Hepatocyte (in vitro differentiated cells): ENCODE measurements at regions not wholly inside any gene's neighbourhood (a gene's known extent, or its start where the extent isn't known, plus 50 kb on each side); places are given as distances from the start of the nearest gene placed in this dataset.
"Not testable (repeated sequence)": the region's sequence is repeated elsewhere in the genome, so short reads cannot be mapped to it uniquely, and the experiment has no call there.

Source experiments
- DNase-seq: peaks from one replicate; pipeline ENCODE4 v3.0.0-alpha.2; 2016; ENCODE audit warnings: low spot score
- H2AFZ ChIP-seq: fragments of 200-600 bp; sonication (generic); 2 replicates; pipeline ENCODE4 v1.6.0; 2016; ENCODE audit warnings: antibody characterized with exemption, mild to moderate bottlenecking
- H3K27ac ChIP-seq: fragments of 200-600 bp; sonication (generic); 2 replicates; pipeline ENCODE4 v1.5.1; 2016; ENCODE audit warnings: mild to moderate bottlenecking
- H3K27me3 ChIP-seq: fragments of 200-600 bp; sonication (generic); 2 replicates; pipeline ENCODE4 v1.6.1; 2016
- H3K36me3 ChIP-seq: fragments of 200-600 bp; sonication (generic); replicated peaks from 2 replicates; pipeline ENCODE4 v1.5.1; 2016; ENCODE audit warnings: low read depth; ENCODE audit not compliant: insufficient read depth
- H3K4me1 ChIP-seq: fragments of 200-600 bp; sonication (generic); 2 replicates; pipeline ENCODE4 v1.5.1; 2016; ENCODE audit warnings: mild to moderate bottlenecking, moderate library complexity; ENCODE audit not compliant: insufficient read depth
- H3K4me2 ChIP-seq: fragments of 200-600 bp; sonication (generic); 2 replicates; pipeline ENCODE4 v1.6.0; 2016
- H3K4me3 ChIP-seq: fragments of 200-600 bp; sonication (generic); 2 replicates; pipeline ENCODE4 v1.5.1; 2016; ENCODE audit warnings: mild to moderate bottlenecking
- H3K79me2 ChIP-seq: fragments of 200-600 bp; sonication (generic); 2 replicates; pipeline ENCODE4 v1.6.0; 2017; ENCODE audit warnings: mild to moderate bottlenecking
- H3K9me2 ChIP-seq: fragments of 200-600 bp; sonication (generic); replicated peaks from 2 replicates; pipeline ENCODE4 v1.6.0; 2017; ENCODE audit warnings: mild to moderate bottlenecking; ENCODE audit not compliant: insufficient read depth
- H3K9me3 ChIP-seq: fragments of 200-600 bp; sonication (generic); 2 replicates; pipeline ENCODE4 v1.5.1; 2016; ENCODE audit warnings: low read depth, mild to moderate bottlenecking
- H4K20me1 ChIP-seq: fragments of 200-600 bp; sonication (generic); 2 replicates; pipeline ENCODE4 v1.6.0; 2016; ENCODE audit warnings: mild to moderate bottlenecking; ENCODE audit not compliant: insufficient read depth, poor library complexity, severe bottlenecking
- EZH2 ChIP-seq: fragments of 200-600 bp; sonication (generic); IDR thresholded peaks from 2 replicates; pipeline ENCODE4 v1.6.1; 2016; ENCODE audit warnings: antibody characterized with exemption, mild to moderate bottlenecking, borderline replicate concordance
- EZH2phosphoT487 ChIP-seq: fragments of 200-600 bp; sonication (generic); IDR thresholded peaks from one replicate; pipeline ENCODE4 v1.6.1; 2018; ENCODE audit warnings: antibody characterized with exemption, mild to moderate bottlenecking, low read depth, moderate library complexity; ENCODE audit not compliant: unreplicated experiment, severe bottlenecking
- WGBS: methylation state at CpG from one replicate; pipeline ENCODE4 v1.1.6; 2016; ENCODE audit warnings: low lambda C conversion rate; ENCODE audit errors: missing lambda C conversion rate; 5-methylcytosine and 5-hydroxymethylcytosine counted together
- TF ChIP-seq, protein P1 (sequence below): fragments of 200-600 bp; sonication (generic); IDR thresholded peaks from 2 replicates; pipeline ENCODE4 v1.5.1; 2016; ENCODE audit warnings: antibody characterized with exemption, mild to moderate bottlenecking; ENCODE audit not compliant: poor library complexity

DNA sequence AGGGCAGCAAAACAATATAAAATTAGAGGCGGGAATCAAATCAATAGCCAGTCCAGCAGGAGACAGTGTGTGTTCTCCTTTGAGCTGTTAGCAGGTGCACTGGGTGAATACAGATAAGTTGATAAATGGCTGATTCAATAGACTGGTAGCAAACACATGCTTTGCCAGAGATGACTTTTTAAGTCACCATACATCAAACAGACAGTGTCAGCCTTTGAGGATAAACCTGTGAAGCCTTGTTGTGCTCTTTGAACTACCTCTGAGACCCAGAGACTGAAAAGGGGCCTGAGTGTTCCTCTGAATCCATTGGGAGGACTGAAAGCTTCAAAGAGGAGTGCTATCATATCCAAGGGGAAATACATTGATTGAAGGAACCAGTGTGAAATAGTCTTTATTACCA, 301.9 kb downstream of the RASEF start:
- no peaks in the 10 kb centered on the region for H3K27me3 ChIP-seq
- H3K9me3 ChIP-seq = no peaks in the 10 kb centered on the region
- H3K36me3 ChIP-seq = no peaks in the 10 kb centered on the region
- H2AFZ ChIP-seq = no peak overlapping the region
- no peaks in the 10 kb centered on the region for H3K4me1 ChIP-seq
- H4K20me1 ChIP-seq = no peaks in the 10 kb centered on the region
- DNase-seq = no peak
- no peak overlapping the region for H3K4me3 ChIP-seq
- H3K9me2 ChIP-seq = no peaks in the 10 kb centered on the region
- WGBS = 83% methylated on average over 1 of the region's 1 CpG
- TF ChIP-seq EZH2 (no peak), EZH2phosphoT487 (no peak)
- TF ChIP-seq, protein P1, sequence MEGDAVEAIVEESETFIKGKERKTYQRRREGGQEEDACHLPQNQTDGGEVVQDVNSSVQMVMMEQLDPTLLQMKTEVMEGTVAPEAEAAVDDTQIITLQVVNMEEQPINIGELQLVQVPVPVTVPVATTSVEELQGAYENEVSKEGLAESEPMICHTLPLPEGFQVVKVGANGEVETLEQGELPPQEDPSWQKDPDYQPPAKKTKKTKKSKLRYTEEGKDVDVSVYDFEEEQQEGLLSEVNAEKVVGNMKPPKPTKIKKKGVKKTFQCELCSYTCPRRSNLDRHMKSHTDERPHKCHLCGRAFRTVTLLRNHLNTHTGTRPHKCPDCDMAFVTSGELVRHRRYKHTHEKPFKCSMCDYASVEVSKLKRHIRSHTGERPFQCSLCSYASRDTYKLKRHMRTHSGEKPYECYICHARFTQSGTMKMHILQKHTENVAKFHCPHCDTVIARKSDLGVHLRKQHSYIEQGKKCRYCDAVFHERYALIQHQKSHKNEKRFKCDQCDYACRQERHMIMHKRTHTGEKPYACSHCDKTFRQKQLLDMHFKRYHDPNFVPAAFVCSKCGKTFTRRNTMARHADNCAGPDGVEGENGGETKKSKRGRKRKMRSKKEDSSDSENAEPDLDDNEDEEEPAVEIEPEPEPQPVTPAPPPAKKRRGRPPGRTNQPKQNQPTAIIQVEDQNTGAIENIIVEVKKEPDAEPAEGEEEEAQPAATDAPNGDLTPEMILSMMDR = no peak
- no peak overlapping the region for H3K27ac ChIP-seq
- no peak overlapping the region for H3K4me2 ChIP-seq
- no peaks in the 10 kb centered on the region for H3K79me2 ChIP-seq

DNA sequence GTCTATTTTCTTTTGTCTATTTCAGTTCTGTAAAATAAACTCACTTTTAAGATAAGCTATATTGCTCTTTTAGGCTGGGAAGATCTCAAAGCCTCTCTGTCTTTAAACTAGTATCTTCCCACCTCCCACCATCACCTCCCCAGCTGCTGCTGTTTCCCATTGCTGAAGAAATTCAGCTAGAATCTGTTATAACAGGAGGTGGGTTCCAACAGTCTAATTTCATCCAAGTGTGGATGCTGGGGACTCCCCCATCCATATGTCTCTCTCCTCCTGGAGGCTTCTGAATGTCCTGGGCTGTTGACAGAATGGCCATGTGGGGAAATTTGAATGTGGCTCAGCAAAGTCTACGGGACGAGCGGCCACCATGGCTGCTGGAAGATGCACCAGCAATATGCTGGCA, 301.0 kb downstream of the RASEF start:
- H3K4me2 ChIP-seq = no peak overlapping the region
- H3K9me3 ChIP-seq = no peaks in the 10 kb centered on the region
- H3K79me2 ChIP-seq = no peaks in the 10 kb centered on the region
- H4K20me1 ChIP-seq = no peaks in the 10 kb centered on the region
- no peaks in the 10 kb centered on the region for H3K36me3 ChIP-seq
- no peak overlapping the region for H2AFZ ChIP-seq
- no peaks in the 10 kb centered on the region for H3K9me2 ChIP-seq
- no peak overlapping the region for H3K4me3 ChIP-seq
- DNase-seq = no peak
- TF ChIP-seq EZH2phosphoT487 (no peak), EZH2 (no peak)
- TF ChIP-seq, protein P1 = no peak
- H3K27ac ChIP-seq = no peak overlapping the region
- H3K27me3 ChIP-seq = no peaks in the 10 kb centered on the region
- WGBS = 96% methylated on average over 3 of the region's 3 CpGs
- no peaks in the 10 kb centered on the region for H3K4me1 ChIP-seq

DNA sequence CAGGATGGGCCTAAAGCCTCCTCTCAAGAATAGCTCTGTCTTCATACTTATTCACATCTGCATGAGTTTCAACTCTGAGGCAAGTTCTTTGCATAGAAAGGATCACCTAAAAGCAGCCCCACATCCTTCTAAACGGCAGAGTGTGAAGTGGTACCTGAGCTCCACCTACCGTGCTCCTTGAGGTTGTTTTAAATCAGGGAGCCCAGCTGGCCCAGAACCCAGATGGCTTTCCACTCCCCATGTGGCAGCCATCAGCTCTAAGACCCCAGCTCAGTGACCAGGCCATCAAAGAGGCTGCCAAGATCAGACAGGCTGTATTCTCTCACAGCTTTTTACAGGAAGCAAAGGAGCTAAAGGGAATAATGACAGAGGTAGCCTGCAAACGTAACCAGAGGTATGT, 299.3 kb downstream of the RASEF start:
- H4K20me1 ChIP-seq = no peaks in the 10 kb centered on the region
- H3K9me3 ChIP-seq = no peaks in the 10 kb centered on the region
- no peak overlapping the region for H2AFZ ChIP-seq
- no peak for DNase-seq
- no peak overlapping the region for H3K4me3 ChIP-seq
- H3K27ac ChIP-seq = no peak overlapping the region
- H3K4me1 ChIP-seq = no peaks in the 10 kb centered on the region
- H3K36me3 ChIP-seq = no peaks in the 10 kb centered on the region
- H3K79me2 ChIP-seq = no peaks in the 10 kb centered on the region
- H3K27me3 ChIP-seq = no peaks in the 10 kb centered on the region
- H3K4me2 ChIP-seq = no peak overlapping the region
- no peak for TF ChIP-seq EZH2phosphoT487
- no peaks in the 10 kb centered on the region for H3K9me2 ChIP-seq
- 42% methylated on average over 3 of the region's 3 CpGs for WGBS

DNA sequence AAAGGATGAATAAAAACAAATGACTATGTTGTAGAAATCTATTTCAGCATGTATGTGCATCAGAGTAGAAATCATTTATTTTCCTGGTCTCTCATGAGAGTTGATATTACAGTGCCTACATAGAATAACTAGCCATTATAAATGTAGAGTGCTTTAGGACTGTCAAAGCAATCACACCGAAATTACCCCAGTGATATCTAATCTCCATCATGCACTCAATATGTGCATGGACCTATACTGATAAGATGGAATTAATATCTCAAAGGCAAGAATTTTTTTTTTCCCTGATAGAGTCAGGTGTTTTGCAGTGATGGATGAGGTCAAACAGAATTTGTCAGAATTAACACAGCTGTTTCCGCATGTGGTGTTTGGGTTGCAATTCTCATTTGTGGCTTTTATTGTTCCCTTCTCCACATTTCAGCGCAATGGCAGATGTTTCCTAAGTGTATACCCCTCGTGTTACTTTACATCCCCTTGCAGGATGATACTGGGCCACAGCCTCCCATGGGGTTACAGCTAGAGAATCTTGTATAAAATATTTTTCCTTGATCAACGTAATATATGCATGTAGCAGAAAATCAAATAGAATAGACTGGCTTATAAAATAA, 298.8 kb downstream of the RASEF start:
- Histone ChIP-seq H3K4me2 (no peak overlapping the region), H3K4me1 (no peaks in the 10 kb centered on the region), H3K27me3 (no peaks in the 10 kb centered on the region), H3K9me2 (no peaks in the 10 kb centered on the region), H4K20me1 (no peaks in the 10 kb centered on the region), H3K4me3 (no peak overlapping the region), H3K79me2 (no peaks in the 10 kb centered on the region), H3K36me3 (no peaks in the 10 kb centered on the region), H3K9me3 (no peaks in the 10 kb centered on the region), H2AFZ (no peak overlapping the region), H3K27ac (no peak overlapping the region)
- TF ChIP-seq, protein P1 = no peak
- TF ChIP-seq EZH2 (no peak), EZH2phosphoT487 (no peak)
- no peak for DNase-seq
- 79% methylated on average over 5 of the region's 5 CpGs for WGBS

DNA sequence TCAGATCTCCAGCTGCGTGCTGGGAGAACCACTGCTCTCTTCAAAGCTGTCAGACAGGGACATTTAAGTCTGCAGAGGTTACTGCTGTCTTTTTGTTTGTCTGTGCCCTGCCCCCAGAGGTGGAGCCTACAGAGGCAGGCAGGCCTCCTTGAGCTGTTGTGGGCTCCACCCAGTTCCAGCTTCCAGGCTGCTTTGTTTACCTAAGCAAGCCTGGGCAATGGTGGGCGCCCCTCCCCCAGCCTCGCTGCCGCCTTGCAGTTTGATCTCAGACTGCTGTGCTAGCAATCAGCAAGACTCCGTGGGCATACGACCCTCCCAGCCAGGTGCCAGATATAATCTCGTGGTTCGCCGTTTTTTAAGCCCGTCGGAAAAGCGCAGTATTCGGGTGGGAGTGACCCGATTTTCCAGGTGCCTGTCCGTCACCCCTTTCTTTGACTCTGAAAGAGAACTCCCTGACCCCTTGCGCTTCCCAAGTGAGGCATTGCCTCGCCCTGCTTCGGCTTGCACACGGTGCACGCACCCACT, 288.2 kb downstream of the RASEF start:
- H3K36me3 ChIP-seq, H3K4me3 ChIP-seq, H3K27me3 ChIP-seq, H3K27ac ChIP-seq, DNase-seq, H3K4me2 ChIP-seq, H3K9me3 ChIP-seq, H3K9me2 ChIP-seq, H2AFZ ChIP-seq, H3K4me1 ChIP-seq, H4K20me1 ChIP-seq, H3K79me2 ChIP-seq: not testable (repeated sequence)
- 76% methylated on average over 16 of the region's 20 CpGs for WGBS
